Naive B cell (primary cell): ENCODE measurements at regions not wholly inside any gene's neighbourhood (a gene's known extent, or its start where the extent isn't known, plus 50 kb on each side); places are given as distances from the start of the nearest gene placed in this dataset.
"Not testable (repeated sequence)": the region's sequence is repeated elsewhere in the genome, so short reads cannot be mapped to it uniquely, and the experiment has no call there.

ENCODE experiments used
- ATAC-seq, 2 donors: fragments of 150-1000 bp; cut with Tn5 transposase; 2 replicates each; pipeline ENCODE4 v1.10.0; 2021; ENCODE audit warnings: low read depth in 2 of 2, mild to moderate bottlenecking in 2 of 2, moderate library complexity in 2 of 2
- DNase-seq: peaks from one replicate; pipeline ENCODE4 v3.0.0; 2022
- H3K27ac Mint-ChIP-seq, 6 donors: one replicate each; pipeline ENCODE4 v1.8.0; 2020 to 2022; ENCODE audit warnings: mild to moderate bottlenecking in 6 of 6, mixed read lengths in 6 of 6, moderate library complexity in 5 of 6, inconsistent platforms in 2 of 6
- H3K27me3 Mint-ChIP-seq, 3 donors: one replicate each; pipeline ENCODE4 v1.8.0; 2021 to 2022; ENCODE audit warnings: mixed read lengths in 3 of 3, mild to moderate bottlenecking in 1 of 3
- H3K36me3 Mint-ChIP-seq, 2 donors: one replicate each; pipeline ENCODE4 v1.8.0; 2020 to 2022; ENCODE audit warnings: mixed read lengths in 2 of 2, inconsistent platforms in 1 of 2, mild to moderate bottlenecking in 1 of 2
- H3K4me1 Mint-ChIP-seq, 3 donors: one replicate each; pipeline ENCODE4 v1.8.0; 2020 to 2022; ENCODE audit warnings: mixed read lengths in 3 of 3, inconsistent platforms in 1 of 3, mild to moderate bottlenecking in 1 of 3, moderate library complexity in 1 of 3
- H3K4me3 Mint-ChIP-seq, 8 donors: one replicate each; pipeline ENCODE4 v1.8.0; 2020 to 2022; ENCODE audit warnings: mild to moderate bottlenecking in 8 of 8, mixed read lengths in 8 of 8, moderate library complexity in 8 of 8, inconsistent platforms in 2 of 8
- H3K9me3 Mint-ChIP-seq, 7 donors: one replicate each; pipeline ENCODE4 v1.8.0; 2020 to 2022; ENCODE audit warnings: mixed read lengths in 7 of 7, mild to moderate bottlenecking in 5 of 7, inconsistent platforms in 2 of 7, moderate library complexity in 1 of 7

DNA sequence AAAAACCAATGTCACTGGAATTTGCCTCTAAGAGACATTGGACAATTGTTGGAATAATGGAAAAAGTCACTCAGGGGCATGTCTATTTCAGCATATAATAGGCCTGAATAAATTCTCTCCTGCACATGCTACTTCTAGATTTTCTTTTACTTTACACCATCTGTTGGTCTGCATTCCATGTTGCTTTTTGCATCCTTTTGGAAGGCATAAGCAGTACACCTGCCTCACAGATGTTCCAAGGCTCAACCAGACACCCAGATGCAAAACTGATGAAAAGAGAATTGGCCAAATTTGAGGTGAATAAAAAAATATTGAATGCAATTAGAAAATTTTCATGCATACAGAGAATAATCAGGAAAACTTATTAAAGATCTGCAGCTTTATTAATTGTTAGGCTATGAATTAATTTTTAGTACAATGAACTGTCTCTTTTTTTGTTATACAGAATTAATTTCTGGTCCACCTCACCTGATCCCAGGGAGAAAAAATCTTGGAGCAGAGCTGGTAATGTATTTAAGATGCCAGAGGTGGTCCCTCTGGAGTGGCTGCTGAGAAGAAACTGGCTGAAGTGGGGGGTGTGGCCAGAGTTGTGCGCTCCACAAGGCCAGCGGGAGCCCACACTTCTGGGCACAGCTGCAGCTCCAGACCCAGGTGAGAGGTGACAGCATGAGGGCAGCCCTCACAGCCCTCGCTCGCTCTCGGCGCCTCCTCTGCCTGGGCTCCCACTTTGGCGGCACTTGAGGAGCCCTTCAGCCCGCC, 778.6 kb downstream of the CDH11 start:
- ATAC-seq (no peak), DNase-seq (no peak)
- peaks cover 0 to 12% (median 4%) of the 10 kb centered on the region in 7 donors for H3K9me3 Mint-ChIP-seq
- no peak overlapping the region for H3K27ac Mint-ChIP-seq
- no peaks in the 10 kb centered on the region for H3K36me3 Mint-ChIP-seq
- no peaks in the 10 kb centered on the region for H3K4me1 Mint-ChIP-seq
- no peak overlapping the region for H3K4me3 Mint-ChIP-seq
- H3K27me3 Mint-ChIP-seq = no peaks in the 10 kb centered on the region

DNA sequence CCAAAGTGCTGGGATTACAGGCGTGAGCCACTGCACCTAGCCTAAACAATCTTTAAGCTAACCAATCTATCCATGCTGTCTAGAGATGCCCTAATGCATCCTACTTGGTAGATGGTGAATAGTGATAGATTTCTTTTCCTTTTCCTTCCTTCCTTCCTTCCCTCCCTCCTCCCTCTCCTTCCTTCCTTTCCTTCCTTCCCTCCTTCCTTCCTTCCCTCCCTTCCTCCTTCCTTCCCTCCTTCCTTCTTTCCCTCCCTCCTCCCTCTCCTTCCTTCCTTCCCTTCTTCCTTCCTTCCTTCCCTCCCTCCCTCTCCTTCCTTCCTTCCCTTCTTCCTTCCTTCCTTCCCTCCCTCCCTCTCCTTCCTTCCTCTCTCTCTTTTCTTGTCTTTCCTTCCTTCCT, 780.5 kb downstream of the CDH11 start:
- H3K4me3 Mint-ChIP-seq, H3K27ac Mint-ChIP-seq, H3K4me1 Mint-ChIP-seq, H3K36me3 Mint-ChIP-seq, H3K27me3 Mint-ChIP-seq, ATAC-seq, DNase-seq: not testable (repeated sequence)
- peaks cover 0 to 12% (median 4%) of the 10 kb centered on the region in 7 donors for H3K9me3 Mint-ChIP-seq

- no peak overlapping the region for H3K27ac Mint-ChIP-seq
- H3K27me3 Mint-ChIP-seq = no peaks in the 10 kb centered on the region
- DNase-seq (no peak), ATAC-seq (no peak)
- H3K4me1 Mint-ChIP-seq = no peaks in the 10 kb centered on the region
- no peak overlapping the region for H3K4me3 Mint-ChIP-seq
- H3K9me3 Mint-ChIP-seq = peaks cover 0 to 12% (median 4%) of the 10 kb centered on the region in 7 donors
- H3K36me3 Mint-ChIP-seq = no peaks in the 10 kb centered on the region
Measured at GRCh38 chr16:64339052-64339770, 782.7 kb downstream of the CDH11 start.

DNA sequence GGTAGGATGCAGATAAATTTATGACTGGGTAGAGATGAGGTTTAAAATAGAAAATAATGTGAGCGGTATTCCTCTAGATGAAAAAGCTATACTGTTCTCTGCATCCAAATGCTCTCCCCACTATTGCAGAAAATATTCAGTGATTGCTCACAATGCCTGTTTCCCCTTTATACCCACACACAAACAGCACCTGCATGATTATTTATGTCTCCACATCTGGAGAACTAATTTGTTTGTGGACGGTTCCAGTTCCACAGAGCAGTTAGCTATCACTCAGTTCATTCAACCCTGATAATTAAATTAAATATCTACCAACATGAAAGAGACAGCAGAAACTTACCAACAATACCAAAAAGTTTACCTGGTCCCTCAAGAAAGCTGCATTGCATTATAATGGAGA, 800.0 kb downstream of the CDH11 start:
- H3K4me1 Mint-ChIP-seq = no peaks in the 10 kb centered on the region
- H3K27ac Mint-ChIP-seq = no peak overlapping the region
- H3K36me3 Mint-ChIP-seq = no peaks in the 10 kb centered on the region
- no peak overlapping the region for H3K4me3 Mint-ChIP-seq
- DNase-seq (no peak), ATAC-seq (no peak)
- H3K9me3 Mint-ChIP-seq = peaks cover 0 to 6% (median 0%) of the 10 kb centered on the region in 7 donors
- H3K27me3 Mint-ChIP-seq = no peaks in the 10 kb centered on the region

DNA sequence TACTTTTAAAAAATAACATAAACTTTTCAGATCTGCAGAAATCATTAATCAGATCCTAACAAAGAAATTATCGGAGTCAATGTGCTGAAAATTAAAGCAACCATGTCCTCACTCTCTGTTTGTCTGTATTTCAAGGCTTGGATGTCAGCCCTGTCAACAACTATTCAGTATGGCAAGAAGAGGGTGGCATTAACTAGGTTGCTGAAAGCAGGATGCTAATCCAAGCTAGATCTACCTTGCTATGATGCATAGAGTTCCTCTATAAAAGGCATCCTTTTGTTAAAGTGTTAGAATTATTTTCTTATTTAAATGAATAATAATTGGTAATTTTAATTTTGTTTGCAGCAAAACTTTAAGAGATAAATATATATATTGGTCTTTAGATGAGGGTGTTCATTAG, 800.8 kb downstream of the CDH11 start:
- H3K9me3 Mint-ChIP-seq = peaks cover 0 to 3% (median 0%) of the 10 kb centered on the region in 7 donors
- no peaks in the 10 kb centered on the region for H3K36me3 Mint-ChIP-seq
- H3K27ac Mint-ChIP-seq = no peak overlapping the region
- H3K27me3 Mint-ChIP-seq = no peaks in the 10 kb centered on the region
- DNase-seq = no peak
- H3K4me3 Mint-ChIP-seq = no peak overlapping the region
- no peaks in the 10 kb centered on the region for H3K4me1 Mint-ChIP-seq
- ATAC-seq = no peak

GRCh38 chr16:64317601-64318000, 804.3 kb downstream of the CDH11 start:
- no peaks in the 10 kb centered on the region for H3K36me3 Mint-ChIP-seq
- ATAC-seq = no peak
- H3K4me3 Mint-ChIP-seq = no peak overlapping the region
- H3K27ac Mint-ChIP-seq = peak overlapping the region in 1 of 6 donors; percentile 67
- H3K27me3 Mint-ChIP-seq = no peaks in the 10 kb centered on the region
- DNase-seq = no peak
- no peaks in the 10 kb centered on the region for H3K4me1 Mint-ChIP-seq
- H3K9me3 Mint-ChIP-seq = peaks cover 0 to 8% (median 0%) of the 10 kb centered on the region in 7 donors

GRCh38 chr16:64313726-64314125, 808.1 kb downstream of the CDH11 start:
- Mint-ChIP-seq H3K4me3 (no peak overlapping the region), H3K36me3 (peaks cover 0 to 1% of the 10 kb centered on the region in 2 donors), H3K27ac (peak overlapping the region in 1 of 6 donors; percentile 3), H3K27me3 (no peaks in the 10 kb centered on the region), H3K4me1 (no peaks in the 10 kb centered on the region), H3K9me3 (peaks cover 0 to 13% (median 5%) of the 10 kb centered on the region in 7 donors)
- ATAC-seq (no peak), DNase-seq (no peak)

DNA sequence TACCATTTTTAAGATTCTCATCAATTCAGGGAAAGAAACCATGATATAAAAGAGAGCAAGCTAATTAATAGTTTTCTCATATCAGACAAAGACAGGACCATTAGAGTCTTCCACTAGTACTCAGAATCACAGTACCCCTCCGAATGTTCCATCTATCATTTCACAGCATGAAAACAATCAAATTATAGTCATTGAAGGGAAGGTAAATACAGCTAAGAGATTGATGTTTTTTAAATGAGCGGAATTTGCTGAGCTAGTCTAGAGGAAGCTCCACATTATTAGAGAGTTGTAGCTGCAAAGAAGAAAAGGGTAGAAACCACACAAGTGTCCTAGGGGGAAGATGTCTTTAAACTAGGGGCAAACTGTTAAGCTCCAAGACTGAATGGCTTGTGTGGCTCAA, 808.9 kb downstream of the CDH11 start:
- H3K9me3 Mint-ChIP-seq = peaks cover 0 to 17% (median 8%) of the 10 kb centered on the region in 7 donors

DNA sequence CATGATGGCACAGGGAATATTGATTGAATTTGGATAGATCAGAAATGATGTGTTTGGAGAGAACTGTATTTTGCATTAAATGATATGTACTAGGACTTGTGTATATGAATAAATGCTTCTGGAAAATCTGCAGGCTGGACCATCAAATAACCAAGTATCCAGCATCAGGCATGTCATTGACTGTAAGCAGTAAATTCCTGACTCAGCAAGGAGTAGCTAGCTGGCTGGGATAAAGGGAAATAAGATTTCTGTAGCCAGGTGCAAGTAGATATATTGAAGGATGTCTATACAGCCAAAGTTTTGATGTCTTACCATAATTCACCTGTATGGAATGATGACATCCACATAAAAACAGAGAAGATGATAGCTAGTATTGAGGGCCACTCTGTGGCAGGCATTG, 809.6 kb downstream of the CDH11 start:
- ATAC-seq (no peak), DNase-seq (no peak)
- Mint-ChIP-seq H3K9me3 (peaks cover 0 to 21% (median 13%) of the 10 kb centered on the region in 7 donors), H3K36me3 (peaks cover 0 to 6% of the 10 kb centered on the region in 2 donors), H3K27me3 (no peaks in the 10 kb centered on the region), H3K4me3 (no peak overlapping the region), H3K4me1 (no peaks in the 10 kb centered on the region), H3K27ac (no peak overlapping the region)

More for the DNA sequence above, 808.9 kb downstream of the CDH11 start:
- Mint-ChIP-seq H3K4me1 (no peaks in the 10 kb centered on the region), H3K4me3 (no peak overlapping the region), H3K27ac (peak overlapping the region in 1 of 6 donors; percentile 1), H3K36me3 (peaks cover 0 to 6% of the 10 kb centered on the region in 2 donors), H3K27me3 (no peaks in the 10 kb centered on the region)
- DNase-seq = no peak
- ATAC-seq = no peak

DNA sequence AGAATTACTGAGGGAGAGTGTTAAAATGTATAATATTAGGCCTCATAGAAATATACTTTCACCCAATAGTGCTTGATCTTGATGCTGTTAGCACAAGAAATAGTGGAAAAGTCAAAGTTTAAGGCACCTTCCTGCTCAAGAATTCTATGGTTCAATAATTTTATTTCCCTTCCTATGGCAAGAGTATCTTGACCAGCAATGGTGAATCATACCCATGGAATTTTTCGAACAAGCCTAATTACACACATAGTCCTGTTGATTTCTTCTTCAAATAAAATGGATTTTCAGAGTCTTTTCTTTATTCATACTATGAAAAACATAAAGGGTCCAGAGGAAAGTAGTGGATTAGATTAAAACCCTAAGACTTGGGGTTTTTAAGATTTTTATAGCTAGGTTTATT, 810.6 kb downstream of the CDH11 start:
- Mint-ChIP-seq H3K4me1 (no peaks in the 10 kb centered on the region), H3K9me3 (peaks cover 6 to 25% (median 16%) of the 10 kb centered on the region in 7 donors), H3K36me3 (peaks cover 0 to 6% of the 10 kb centered on the region in 2 donors), H3K4me3 (no peak overlapping the region), H3K27ac (no peak overlapping the region), H3K27me3 (no peaks in the 10 kb centered on the region)
- ATAC-seq = no peak
- DNase-seq = no peak

GRCh38 chr16:64309398-64310110, 812.3 kb downstream of the CDH11 start:
- no peak overlapping the region for H3K27ac Mint-ChIP-seq
- DNase-seq (no peak), ATAC-seq (no peak)
- H3K9me3 Mint-ChIP-seq = peaks cover 6 to 26% (median 16%) of the 10 kb centered on the region in 7 donors
- H3K4me3 Mint-ChIP-seq = no peak overlapping the region
- H3K4me1 Mint-ChIP-seq = no peaks in the 10 kb centered on the region
- H3K36me3 Mint-ChIP-seq = peaks cover 0 to 6% of the 10 kb centered on the region in 2 donors
- no peaks in the 10 kb centered on the region for H3K27me3 Mint-ChIP-seq

DNA sequence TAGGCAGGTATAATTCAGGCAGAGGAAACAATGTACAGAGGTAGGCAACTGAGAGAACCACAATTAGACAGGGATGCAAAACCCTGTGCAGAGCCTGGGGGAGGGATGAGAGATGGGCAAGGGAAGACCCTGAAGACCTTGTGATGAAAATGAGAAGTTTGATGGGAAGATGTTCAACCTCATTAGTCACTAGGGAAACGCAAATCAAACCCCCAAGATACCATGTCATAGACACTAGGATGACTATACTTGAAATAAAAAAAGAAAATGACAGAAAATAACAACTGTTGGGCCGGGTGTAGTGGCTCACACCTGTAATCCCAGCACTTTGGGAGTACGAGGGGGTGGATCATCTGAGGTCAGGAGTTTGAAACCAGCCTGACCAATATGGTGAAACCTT, 813.1 kb downstream of the CDH11 start:
- no peak for ATAC-seq
- H3K27me3 Mint-ChIP-seq = no peaks in the 10 kb centered on the region
- no peak overlapping the region for H3K4me3 Mint-ChIP-seq
- no peaks in the 10 kb centered on the region for H3K4me1 Mint-ChIP-seq
- peaks cover 6 to 26% (median 16%) of the 10 kb centered on the region in 7 donors for H3K9me3 Mint-ChIP-seq
- DNase-seq = no peak
- no peak overlapping the region for H3K27ac Mint-ChIP-seq
- peaks cover 0 to 6% of the 10 kb centered on the region in 2 donors for H3K36me3 Mint-ChIP-seq

DNA sequence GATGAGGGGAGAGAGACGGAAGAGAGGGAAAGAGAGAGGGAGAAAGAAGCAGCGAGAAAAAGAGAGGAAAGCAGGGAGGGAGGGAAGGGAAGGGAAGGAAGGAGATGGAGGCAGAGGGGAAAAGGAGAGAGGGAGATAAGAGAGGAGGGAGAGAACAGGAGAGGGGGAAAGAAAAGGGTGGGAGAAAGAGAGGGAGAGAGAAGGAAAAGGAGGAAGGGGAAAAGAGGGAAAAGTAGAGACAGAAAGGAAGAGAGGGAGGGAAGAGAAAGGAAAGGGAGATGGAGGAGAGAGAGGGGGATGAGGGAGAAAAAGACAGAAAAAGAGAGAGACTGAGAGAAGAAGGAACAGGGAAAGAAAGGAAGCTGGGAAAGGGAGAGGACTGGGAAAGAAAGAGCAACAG, 814.4 kb downstream of the CDH11 start:
- no peak overlapping the region for H3K4me3 Mint-ChIP-seq
- no peak for ATAC-seq

More for the DNA sequence above, 814.4 kb downstream of the CDH11 start:
- peaks cover 0 to 6% of the 10 kb centered on the region in 2 donors for H3K36me3 Mint-ChIP-seq
- no peaks in the 10 kb centered on the region for H3K27me3 Mint-ChIP-seq
- peaks cover 9 to 26% (median 15%) of the 10 kb centered on the region in 7 donors for H3K9me3 Mint-ChIP-seq
- no peaks in the 10 kb centered on the region for H3K4me1 Mint-ChIP-seq
- H3K27ac Mint-ChIP-seq = no peak overlapping the region
- no peak for DNase-seq
